ENCODE measurements at regions not wholly inside any gene's neighbourhood (a gene's known extent, or its start where the extent isn't known, plus 50 kb on each side); places are given as distances from the start of the nearest gene placed in this dataset.

DNA sequence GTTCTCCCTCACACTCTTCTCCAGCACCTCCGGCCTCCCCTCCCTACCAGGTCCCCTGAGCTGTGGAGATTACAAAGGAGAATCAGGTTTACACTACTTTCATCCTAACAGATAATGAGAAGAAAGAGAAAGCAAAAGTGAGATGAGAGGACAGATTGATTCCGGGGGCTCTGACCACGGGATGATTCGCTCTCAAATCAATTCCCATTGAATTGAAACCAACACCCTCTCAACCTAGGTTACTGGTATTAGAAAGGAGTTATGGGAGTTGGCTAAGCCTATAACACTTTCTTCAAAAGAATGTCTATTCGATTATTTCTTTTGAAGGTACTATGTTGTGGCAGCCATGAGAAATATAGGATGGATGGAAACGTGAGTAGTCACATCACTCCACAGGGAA, 386.2 kb upstream of the TNP1 start:
- ChIA-PET POLR2A (no interaction called here), CTCF (interaction anchor here (1.0 kb wide), 1 partner anchor 8 kb away, joined by 3 read pairs; no protein-coding TSS in a partner anchor)
- Histone ChIP-seq H3K9me3 (no peaks in the 10 kb centered on the region), H3F3A (replicated peaks; ENCODE audit: insufficient read depth) (no peaks in the 10 kb centered on the region), H3K36me3 (replicated peaks in 1 of 2; ENCODE audit: control insufficient read depth in 1 of 2, insufficient read depth in 2 of 2, low read length in 1 of 2) (no peaks in the 10 kb centered on the region), H3K4me1 (ENCODE audit: control insufficient read depth in 1 of 2, insufficient read depth in 2 of 2, low read depth in 1 of 2, low read length in 1 of 2) (peaks cover 9 to 30% of the 10 kb centered on the region in 2 experiments; a peak in 2 of 4 replicates), H2AFZ (ENCODE audit: low read depth) (no peak overlapping the region), H3K4me3 (ENCODE audit: low read depth in 2 of 2, low read length in 1 of 2) (no peak overlapping the region), H4K20me1 (ENCODE audit: insufficient read depth) (no peaks in the 10 kb centered on the region), H3K27ac (ENCODE audit: low read depth in 2 of 2, low read length in 1 of 2) (no peak overlapping the region), H3K9me2 (no peaks in the 10 kb centered on the region), H3K9ac (no peak overlapping the region), H3K4me2 (no peak overlapping the region), H3K79me2 (ENCODE audit: insufficient read depth) (no peaks in the 10 kb centered on the region), H3K27me3 (ENCODE audit: insufficient read depth) (no peaks in the 10 kb centered on the region)
- TF ChIP-seq GATA2 (CRISPR knock-in tag; IDR thresholded peaks at IDR 0.05) (no peak), RXRA (IDR thresholded peaks at IDR 0.05; ENCODE audit: borderline replicate concordance, low read depth) (no peak), FOSL2 (IDR thresholded peaks at IDR 0.05; ENCODE audit: borderline replicate concordance, low read depth) (no peak), YY1 (IDR thresholded peaks at IDR 0.05; ENCODE audit: low read depth) (no peak), NFIC (IDR thresholded peaks at IDR 0.05; ENCODE audit: borderline replicate concordance) (no peak), SMC3 (IDR thresholded peaks at IDR 0.05; ENCODE audit: low read depth, low read length) (no peak), RAD21 (IDR thresholded peaks at IDR 0.05; ENCODE audit: low read length) (no peak), JUND (IDR thresholded peaks at IDR 0.05) (no peak), TEAD4 (IDR thresholded peaks at IDR 0.05; ENCODE audit: borderline replicate concordance, insufficient read depth) (no peak), FOXJ3 (CRISPR knock-in tag; IDR thresholded peaks at IDR 0.05) (no peak), SIN3A (IDR thresholded peaks at IDR 0.05; ENCODE audit: borderline replicate concordance, low read depth, low read length) (no peak), ELF1 (IDR thresholded peaks at IDR 0.05) (no peak), FOXM1 (IDR thresholded peaks at IDR 0.05; ENCODE audit: low read depth) (no peak), MEF2A (IDR thresholded peaks at IDR 0.05; ENCODE audit: borderline replicate concordance, low read depth) (no peak), TCF12 (IDR thresholded peaks at IDR 0.05) (no peak), RFX5 (IDR thresholded peaks at IDR 0.05; ENCODE audit: low read length) (no peak)
- TF ChIP-seq, protein P1, sequence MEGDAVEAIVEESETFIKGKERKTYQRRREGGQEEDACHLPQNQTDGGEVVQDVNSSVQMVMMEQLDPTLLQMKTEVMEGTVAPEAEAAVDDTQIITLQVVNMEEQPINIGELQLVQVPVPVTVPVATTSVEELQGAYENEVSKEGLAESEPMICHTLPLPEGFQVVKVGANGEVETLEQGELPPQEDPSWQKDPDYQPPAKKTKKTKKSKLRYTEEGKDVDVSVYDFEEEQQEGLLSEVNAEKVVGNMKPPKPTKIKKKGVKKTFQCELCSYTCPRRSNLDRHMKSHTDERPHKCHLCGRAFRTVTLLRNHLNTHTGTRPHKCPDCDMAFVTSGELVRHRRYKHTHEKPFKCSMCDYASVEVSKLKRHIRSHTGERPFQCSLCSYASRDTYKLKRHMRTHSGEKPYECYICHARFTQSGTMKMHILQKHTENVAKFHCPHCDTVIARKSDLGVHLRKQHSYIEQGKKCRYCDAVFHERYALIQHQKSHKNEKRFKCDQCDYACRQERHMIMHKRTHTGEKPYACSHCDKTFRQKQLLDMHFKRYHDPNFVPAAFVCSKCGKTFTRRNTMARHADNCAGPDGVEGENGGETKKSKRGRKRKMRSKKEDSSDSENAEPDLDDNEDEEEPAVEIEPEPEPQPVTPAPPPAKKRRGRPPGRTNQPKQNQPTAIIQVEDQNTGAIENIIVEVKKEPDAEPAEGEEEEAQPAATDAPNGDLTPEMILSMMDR (IDR thresholded peaks at IDR 0.05), result no peak
- 89% methylated on average over 6 of the region's 6 CpGs for WGBS (ENCODE audit: low lambda C conversion rate)
- no peak for DNase-seq

DNA sequence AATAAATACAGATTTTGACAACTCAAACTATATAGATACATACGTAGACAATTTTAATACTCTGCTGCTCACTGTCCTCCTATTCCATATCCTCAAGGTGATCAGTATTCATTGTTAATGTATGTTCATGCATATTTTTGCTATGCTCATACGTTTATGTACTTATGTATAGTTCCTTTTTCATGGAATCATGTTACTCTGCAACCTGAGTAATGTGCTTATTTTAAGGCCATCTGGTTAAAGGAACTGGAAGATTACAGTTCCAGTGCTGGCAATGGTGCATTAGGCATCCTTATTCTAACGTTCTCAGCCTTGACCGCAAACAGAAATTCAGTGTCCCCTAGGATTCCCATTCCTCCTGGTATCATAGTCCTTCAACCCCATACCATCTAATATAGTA, 385.0 kb upstream of the TNP1 start:
- Histone ChIP-seq H3K9me3 (no peaks in the 10 kb centered on the region), H3F3A (replicated peaks; ENCODE audit: insufficient read depth) (peaks cover 3% of the 10 kb centered on the region), H3K9ac (no peak overlapping the region), H2AFZ (ENCODE audit: low read depth) (no peak overlapping the region), H3K36me3 (replicated peaks in 1 of 2; ENCODE audit: control insufficient read depth in 1 of 2, insufficient read depth in 2 of 2, low read length in 1 of 2) (no peaks in the 10 kb centered on the region), H3K27ac (ENCODE audit: low read depth in 2 of 2, low read length in 1 of 2) (no peak overlapping the region), H4K20me1 (ENCODE audit: insufficient read depth) (no peaks in the 10 kb centered on the region), H3K4me3 (ENCODE audit: low read depth in 2 of 2, low read length in 1 of 2) (no peak overlapping the region), H3K9me2 (no peaks in the 10 kb centered on the region), H3K4me2 (no peak overlapping the region), H3K4me1 (ENCODE audit: control insufficient read depth in 1 of 2, insufficient read depth in 2 of 2, low read depth in 1 of 2, low read length in 1 of 2) (peaks cover 15 to 26% of the 10 kb centered on the region in 2 experiments; a peak in 2 of 4 replicates), H3K27me3 (ENCODE audit: insufficient read depth) (no peaks in the 10 kb centered on the region), H3K79me2 (ENCODE audit: insufficient read depth) (no peaks in the 10 kb centered on the region)
- no peak for DNase-seq
- CTCF ChIA-PET, result no interaction called here
- POLR2A ChIA-PET, result no interaction called here
- WGBS (ENCODE audit: low lambda C conversion rate), result 81% methylated on average over 4 of the region's 4 CpGs
- TF ChIP-seq JUND (IDR thresholded peaks at IDR 0.05), result no peak
- TF ChIP-seq, protein P2, sequence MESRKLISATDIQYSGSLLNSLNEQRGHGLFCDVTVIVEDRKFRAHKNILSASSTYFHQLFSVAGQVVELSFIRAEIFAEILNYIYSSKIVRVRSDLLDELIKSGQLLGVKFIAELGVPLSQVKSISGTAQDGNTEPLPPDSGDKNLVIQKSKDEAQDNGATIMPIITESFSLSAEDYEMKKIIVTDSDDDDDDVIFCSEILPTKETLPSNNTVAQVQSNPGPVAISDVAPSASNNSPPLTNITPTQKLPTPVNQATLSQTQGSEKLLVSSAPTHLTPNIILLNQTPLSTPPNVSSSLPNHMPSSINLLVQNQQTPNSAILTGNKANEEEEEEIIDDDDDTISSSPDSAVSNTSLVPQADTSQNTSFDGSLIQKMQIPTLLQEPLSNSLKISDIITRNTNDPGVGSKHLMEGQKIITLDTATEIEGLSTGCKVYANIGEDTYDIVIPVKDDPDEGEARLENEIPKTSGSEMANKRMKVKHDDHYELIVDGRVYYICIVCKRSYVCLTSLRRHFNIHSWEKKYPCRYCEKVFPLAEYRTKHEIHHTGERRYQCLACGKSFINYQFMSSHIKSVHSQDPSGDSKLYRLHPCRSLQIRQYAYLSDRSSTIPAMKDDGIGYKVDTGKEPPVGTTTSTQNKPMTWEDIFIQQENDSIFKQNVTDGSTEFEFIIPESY (IDR thresholded peaks at IDR 0.05; ENCODE audit: borderline replicate concordance, low read depth), result no peak
- TF ChIP-seq EP300 (IDR thresholded peaks at IDR 0.05; ENCODE audit: borderline replicate concordance in 1 of 2, low read depth in 1 of 2, low read length in 1 of 2), result no peak
- no peak for TF ChIP-seq RCOR1 (IDR thresholded peaks at IDR 0.05; ENCODE audit: low read length)
- no peak for TF ChIP-seq GATA2 (CRISPR knock-in tag; IDR thresholded peaks at IDR 0.05)
- no peak for TF ChIP-seq SMC3 (IDR thresholded peaks at IDR 0.05; ENCODE audit: low read depth, low read length)
- TF ChIP-seq RXRA (IDR thresholded peaks at IDR 0.05; ENCODE audit: borderline replicate concordance, low read depth), result no peak
- no peak for TF ChIP-seq POLR2AphosphoS5 (IDR thresholded peaks at IDR 0.05; ENCODE audit: low read depth, low read length)
- TF ChIP-seq FOXJ3 (CRISPR knock-in tag; IDR thresholded peaks at IDR 0.05), result no peak
- TF ChIP-seq MAX (IDR thresholded peaks at IDR 0.05; ENCODE audit: low read depth), result no peak
- no peak for TF ChIP-seq TEAD4 (IDR thresholded peaks at IDR 0.05; ENCODE audit: borderline replicate concordance, insufficient read depth)
- no peak for TF ChIP-seq USF1 (IDR thresholded peaks at IDR 0.05; ENCODE audit: borderline replicate concordance, low read depth)
